Endothelial cell of umbilical vein (primary cell): ENCODE measurements at regions not wholly inside any gene's neighbourhood (a gene's known extent, or its start where the extent isn't known, plus 50 kb on each side); places are given as distances from the start of the nearest gene placed in this dataset.

Source experiments
- CTCF ChIP-seq, 2 donors: IDR thresholded peaks; 1 replicate in 1 of 2; 2 replicates in 1 of 2; pipeline ENCODE4 v1.5.1; 2011; ENCODE audit warnings: low read length in 2 of 2, mild to moderate bottlenecking in 2 of 2, moderate library complexity in 2 of 2, control low read depth in 1 of 2, inconsistent platforms in 1 of 2, low read depth in 1 of 2; ENCODE audit not compliant: insufficient read depth in 1 of 2; ENCODE audit errors: extremely low read depth in 1 of 2
- JUN ChIP-seq: IDR thresholded peaks from 2 replicates; pipeline ENCODE4 v1.6.1; 2011; ENCODE audit warnings: borderline replicate concordance, low read depth; ENCODE audit not compliant: insufficient read length, insufficient read depth
- POLR2A ChIP-seq: IDR thresholded peaks from 2 replicates; pipeline ENCODE4 v1.6.1; 2012; ENCODE audit warnings: low read depth, mild to moderate bottlenecking, control low read depth, low read length
- POLR2AphosphoS5 ChIP-seq: IDR thresholded peaks from 2 replicates; pipeline ENCODE4 v1.6.1; 2012; ENCODE audit warnings: low read depth, mild to moderate bottlenecking, control low read depth, low read length, moderate library complexity; ENCODE audit not compliant: insufficient read depth

- no peak for TF ChIP-seq CTCF (IDR thresholded peaks at IDR 0.05; ENCODE audit: extremely low read depth in 1 of 2, insufficient read depth in 1 of 2, low read depth in 1 of 2, low read length in 2 of 2)
- TF ChIP-seq POLR2A, result no peak
- no peak for TF ChIP-seq JUN
- TF ChIP-seq POLR2AphosphoS5, result no peak
Observed at GRCh38 chr2:16003809-16004208, 63.5 kb downstream of the MYCN start.
